Fibroblast of pulmonary artery (primary cell): ENCODE measurements at regions not wholly inside any gene's neighbourhood (a gene's known extent, or its start where the extent isn't known, plus 50 kb on each side); places are given as distances from the start of the nearest gene placed in this dataset.

ENCODE experiments used
- DNase-seq: peaks from one replicate; pipeline ENCODE4 v3.0.0-alpha.2; 2010; ENCODE audit warnings: low read depth
- H3K4me3 ChIP-seq: replicated peaks from 2 replicates; pipeline ENCODE4 v1.5.1; 2011; ENCODE audit warnings: low read depth, mild to moderate bottlenecking, control low read depth, low read length, moderate library complexity
- TF ChIP-seq, protein P1 (sequence below): IDR thresholded peaks from 2 replicates; pipeline ENCODE4 v1.5.1; 2011; ENCODE audit warnings: mild to moderate bottlenecking, control low read depth, low read length, inconsistent platforms; ENCODE audit errors: missing control alignments

DNA sequence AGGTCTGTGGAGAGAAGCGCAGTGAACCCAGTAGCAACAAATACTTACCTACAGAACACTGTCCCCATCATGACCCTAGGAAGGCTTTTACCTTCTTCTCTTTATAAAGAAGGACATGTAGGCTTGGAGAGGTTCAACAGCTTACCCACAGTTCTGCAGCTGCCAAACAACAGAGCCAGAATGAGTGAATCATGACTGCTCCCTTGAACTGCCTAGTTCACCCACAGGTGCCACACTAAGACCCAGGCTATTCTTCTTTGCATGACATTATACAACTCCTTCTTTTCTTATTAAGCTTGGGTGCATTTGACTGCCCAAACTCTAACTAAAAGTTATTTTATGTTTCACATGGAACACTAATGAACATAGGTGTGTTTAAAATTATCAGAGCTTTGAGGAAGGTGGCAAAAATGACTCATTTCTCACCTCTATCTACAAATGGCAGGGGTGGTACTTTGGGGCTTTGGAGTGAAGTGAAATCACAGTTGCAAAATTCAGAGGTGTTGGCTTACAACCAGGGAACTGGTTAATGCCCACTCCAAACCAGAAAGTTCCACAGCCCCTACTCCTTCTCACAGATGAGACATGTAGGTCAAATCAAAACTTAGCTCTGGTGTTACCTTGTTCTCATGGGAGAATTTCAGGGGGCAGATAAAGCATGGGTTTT lies 201.6 kb downstream of the SEMA6A start:
- TF ChIP-seq, protein P1, sequence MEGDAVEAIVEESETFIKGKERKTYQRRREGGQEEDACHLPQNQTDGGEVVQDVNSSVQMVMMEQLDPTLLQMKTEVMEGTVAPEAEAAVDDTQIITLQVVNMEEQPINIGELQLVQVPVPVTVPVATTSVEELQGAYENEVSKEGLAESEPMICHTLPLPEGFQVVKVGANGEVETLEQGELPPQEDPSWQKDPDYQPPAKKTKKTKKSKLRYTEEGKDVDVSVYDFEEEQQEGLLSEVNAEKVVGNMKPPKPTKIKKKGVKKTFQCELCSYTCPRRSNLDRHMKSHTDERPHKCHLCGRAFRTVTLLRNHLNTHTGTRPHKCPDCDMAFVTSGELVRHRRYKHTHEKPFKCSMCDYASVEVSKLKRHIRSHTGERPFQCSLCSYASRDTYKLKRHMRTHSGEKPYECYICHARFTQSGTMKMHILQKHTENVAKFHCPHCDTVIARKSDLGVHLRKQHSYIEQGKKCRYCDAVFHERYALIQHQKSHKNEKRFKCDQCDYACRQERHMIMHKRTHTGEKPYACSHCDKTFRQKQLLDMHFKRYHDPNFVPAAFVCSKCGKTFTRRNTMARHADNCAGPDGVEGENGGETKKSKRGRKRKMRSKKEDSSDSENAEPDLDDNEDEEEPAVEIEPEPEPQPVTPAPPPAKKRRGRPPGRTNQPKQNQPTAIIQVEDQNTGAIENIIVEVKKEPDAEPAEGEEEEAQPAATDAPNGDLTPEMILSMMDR: no peak
- no peak overlapping the region for H3K4me3 ChIP-seq
- no peak for DNase-seq

DNA sequence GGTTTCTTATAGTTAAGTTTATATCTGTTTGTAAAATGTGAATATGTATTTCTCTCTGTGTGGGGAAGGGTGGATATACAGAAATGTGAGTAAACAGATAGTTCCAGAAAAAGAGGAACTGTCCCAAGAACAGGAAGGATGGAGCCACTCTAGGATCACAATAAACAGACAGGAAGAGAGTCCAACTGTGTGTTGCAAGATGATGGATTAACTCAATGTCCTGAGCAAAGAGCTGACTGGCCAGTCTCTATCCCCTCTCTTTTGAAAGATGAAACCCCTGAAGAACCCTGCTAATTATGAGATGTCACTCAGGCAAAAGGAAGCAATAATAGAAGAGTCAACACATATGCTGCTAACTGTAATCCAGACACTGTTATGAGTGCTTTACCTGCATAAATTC lies 202.7 kb downstream of the SEMA6A start:
- no peak overlapping the region for H3K4me3 ChIP-seq
- TF ChIP-seq, protein P1: no peak
- DNase-seq: peak; percentile 7

DNA sequence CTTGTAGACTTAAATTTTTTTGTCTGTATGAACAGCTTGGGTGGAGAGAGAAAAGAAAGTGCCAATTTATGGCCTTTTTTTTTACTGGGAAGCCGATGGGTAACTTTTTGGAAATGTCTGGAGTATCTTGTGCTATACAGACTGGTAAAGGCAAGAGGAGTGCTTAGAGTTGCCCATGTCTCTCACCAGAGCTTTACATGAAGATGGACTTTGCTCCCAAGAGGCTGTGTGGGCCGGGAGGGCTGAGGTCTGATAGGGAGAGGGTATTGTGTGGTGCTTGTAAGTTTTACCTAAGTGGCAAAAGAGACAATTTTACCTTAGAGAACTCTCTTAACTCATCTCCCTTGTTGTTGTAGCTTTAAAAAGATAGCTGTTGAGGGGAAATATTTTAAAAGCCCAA lies 203.2 kb downstream of the SEMA6A start:
- no peak for DNase-seq
- TF ChIP-seq, protein P1: no peak
- no peak overlapping the region for H3K4me3 ChIP-seq

DNA sequence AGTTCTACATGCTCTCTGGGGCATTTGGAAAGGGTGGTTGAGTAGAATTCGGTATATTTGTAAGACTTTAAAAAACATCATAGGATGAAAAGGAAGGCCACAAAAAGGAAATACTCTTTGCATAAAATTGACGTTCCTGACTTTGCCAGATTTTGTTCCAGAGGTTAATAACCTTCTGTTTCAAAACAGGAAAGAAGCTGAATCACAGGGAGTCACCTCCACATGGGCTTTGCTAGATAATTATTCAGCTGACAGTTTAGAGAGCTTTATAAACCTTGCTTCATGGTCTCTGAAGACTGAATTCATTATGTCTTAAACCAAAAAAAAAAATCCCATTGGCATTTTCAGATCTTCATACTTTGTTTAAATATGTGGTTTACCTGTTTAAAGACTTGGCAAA lies 203.7 kb downstream of the SEMA6A start:
- TF ChIP-seq, protein P1: no peak
- peak; percentile 67 for DNase-seq
- H3K4me3 ChIP-seq: no peak overlapping the region

DNA sequence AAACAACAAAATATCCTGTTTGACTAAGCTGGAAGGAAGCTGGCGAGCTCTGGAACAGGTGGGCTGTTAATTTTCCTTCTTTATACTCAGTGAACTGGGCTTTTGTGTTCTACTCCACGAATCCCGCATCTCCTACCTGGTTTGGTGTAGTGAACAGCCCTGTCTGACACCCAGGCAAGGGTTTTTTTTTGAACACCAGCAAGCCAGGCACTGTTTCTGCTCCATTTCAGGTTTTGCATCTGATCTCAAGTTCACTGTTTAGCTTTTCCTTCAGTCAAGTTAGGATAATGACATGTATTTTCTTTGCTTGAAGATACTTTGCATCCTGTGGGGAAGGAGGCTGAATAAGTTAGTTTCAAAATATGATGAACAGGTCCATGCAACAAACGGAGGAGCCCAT lies 204.5 kb downstream of the SEMA6A start:
- no peak overlapping the region for H3K4me3 ChIP-seq
- TF ChIP-seq, protein P1: no peak
- DNase-seq: no peak

DNA sequence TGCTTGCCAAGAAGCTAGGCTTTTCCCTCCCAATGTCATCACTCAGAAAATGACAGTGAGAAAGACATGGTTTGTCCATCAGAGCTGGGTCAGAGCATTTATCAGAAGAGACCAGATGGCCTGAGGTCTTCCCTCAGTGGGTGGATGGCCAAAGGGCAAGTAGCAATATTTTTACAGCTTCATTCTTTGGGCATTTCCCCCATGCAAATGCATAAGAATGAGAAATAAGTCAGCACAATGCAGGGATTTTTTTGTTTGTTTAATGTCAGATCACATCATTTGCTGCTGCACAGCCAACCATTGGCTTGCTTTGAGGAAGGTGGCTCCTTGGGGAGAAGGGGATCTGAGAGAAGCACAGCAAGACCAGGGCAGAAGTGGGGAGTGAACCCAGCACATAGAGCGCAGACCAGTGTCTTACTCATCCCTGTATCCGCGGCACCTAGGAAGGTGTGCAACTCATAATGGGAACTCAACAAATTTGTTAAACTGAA lies 209.6 kb downstream of the SEMA6A start:
- H3K4me3 ChIP-seq: no peak overlapping the region
- DNase-seq: no peak
- TF ChIP-seq, protein P1: no peak

DNA sequence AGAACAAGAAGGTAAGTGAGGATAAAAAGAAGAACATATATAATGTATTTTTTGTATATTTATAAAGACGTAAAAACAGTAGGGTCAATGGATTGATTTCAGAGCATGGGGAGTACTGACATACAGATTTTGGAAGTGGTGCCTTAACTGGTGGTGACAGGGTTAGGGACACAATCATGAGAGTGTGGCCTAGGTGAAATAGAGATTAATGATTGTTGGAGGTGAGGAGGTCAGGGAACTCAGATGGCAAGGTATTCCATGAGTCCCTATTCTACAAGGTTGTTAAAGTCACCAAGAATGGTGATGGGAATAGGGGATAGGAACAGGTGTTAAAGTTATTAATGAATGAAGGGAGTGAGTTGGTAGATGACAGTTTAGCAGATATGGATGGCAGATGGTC lies 210.8 kb downstream of the SEMA6A start:
- no peak for DNase-seq
- TF ChIP-seq, protein P1: no peak
- H3K4me3 ChIP-seq: no peak overlapping the region
